HS-27A (cell line): ENCODE measurements at regions not wholly inside any gene's neighbourhood (a gene's known extent, or its start where the extent isn't known, plus 50 kb on each side); places are given as distances from the start of the nearest gene placed in this dataset.
"Not testable (repeated sequence)": the region's sequence is repeated elsewhere in the genome, so short reads cannot be mapped to it uniquely, and the experiment has no call there.

Source experiments
- DNase-seq: peaks from one replicate; pipeline ENCODE4 v3.0.0-alpha.2; 2012; ENCODE audit warnings: low read depth, missing footprints

DNA sequence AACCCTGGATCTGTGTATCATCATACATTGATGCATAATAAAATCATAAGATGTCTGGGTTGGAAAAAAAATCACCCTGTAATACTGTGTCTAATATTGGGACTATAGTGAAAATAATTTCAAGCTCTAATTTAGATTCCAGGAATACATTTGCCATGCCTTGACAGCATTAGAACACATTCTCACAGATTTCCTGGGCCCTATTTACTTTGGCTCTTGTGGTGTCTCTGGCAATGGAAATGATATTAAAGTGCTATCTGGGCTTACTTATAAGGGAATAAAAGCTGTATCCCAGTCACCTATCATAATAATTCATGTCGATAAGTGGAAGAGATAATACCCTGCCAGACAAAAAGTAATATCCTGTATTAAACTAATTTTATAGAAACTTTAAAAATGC lies 472.0 kb downstream of the ZPLD1 start:
- no peak for DNase-seq

DNA sequence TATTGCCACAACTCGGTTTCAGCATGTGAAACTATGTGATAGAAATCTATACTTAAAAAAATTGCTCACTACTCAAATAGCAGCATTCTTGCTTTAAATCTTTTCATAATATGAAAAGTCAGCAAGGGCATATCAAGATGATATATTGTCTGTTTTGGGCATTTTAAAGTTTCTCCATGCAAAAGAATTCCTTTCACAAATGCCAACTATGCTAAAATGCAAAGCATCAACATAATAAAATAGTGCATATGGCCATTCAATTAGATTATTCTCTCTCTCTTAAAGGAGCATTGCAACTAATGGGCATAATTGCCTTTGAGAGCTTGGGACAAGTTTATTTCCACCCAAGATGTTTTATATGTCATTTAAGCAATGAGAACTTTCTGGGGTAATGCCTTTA lies 475.1 kb downstream of the ZPLD1 start:
- no peak for DNase-seq

DNA sequence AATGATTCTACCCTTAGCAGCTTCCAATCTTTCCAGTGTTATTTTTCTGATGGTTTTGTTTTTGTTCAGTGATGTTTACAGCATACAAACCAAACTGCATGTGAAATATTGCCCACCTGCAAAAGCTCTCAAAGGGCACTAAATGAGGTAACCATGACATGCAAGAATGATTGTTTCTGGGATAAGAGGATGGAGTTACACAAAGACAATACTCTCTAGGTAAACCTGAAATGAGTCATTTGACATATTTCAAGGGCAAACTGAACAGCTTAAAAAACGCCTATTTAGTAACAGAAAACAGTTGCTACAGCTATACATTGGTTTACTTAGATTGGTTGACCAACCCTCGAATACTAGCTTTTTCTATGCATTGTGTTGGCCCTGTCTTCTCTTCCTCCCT lies 481.7 kb downstream of the ZPLD1 start:
- DNase-seq: no peak

- no peak for DNase-seq
Observed at GRCh38 chr3:102926618-102927017, 491.8 kb downstream of the ZPLD1 start.

DNA sequence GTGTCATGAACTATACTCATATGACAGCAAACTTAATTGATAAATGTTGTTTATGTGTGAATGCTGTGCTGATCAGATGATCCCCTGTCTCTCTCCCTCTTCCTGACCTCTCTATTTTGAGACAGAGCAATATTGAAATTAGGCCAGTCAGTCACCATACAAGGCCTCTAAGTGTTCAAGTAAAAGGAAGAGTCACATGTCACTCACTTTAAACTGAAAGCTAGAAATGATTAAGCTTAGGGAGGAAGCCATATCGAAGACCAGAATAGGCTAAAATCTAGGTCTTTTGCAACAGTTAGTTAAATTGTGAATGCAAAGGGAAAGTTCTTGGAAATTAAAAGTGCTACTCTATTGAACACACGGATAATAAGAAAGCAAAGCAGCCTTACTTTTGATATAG lies 498.6 kb downstream of the ZPLD1 start:
- DNase-seq: no peak

DNA sequence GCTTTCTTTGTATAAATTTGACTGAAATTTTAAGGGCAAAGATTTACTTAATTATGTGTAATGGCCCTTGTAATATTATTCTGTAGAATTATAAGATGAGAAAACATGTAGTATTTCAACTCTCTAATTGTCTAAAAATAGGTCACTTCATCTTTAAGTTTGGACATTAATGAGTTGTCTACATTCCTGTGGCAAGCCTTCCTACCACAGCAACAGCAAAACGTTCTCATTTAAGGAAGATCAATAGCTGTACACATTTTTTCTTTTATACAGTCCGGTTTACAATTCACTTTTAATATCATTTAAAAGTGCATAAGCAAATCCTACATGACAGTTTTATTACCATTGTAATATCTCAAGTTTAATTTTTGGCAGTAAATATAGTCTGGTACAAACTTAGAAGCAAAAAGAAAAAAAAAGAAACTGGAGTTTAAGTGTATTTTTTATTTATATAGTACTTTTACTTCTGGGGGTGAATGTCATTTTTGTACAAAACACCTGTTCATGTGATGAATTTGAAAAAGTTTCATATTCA lies 501.8 kb downstream of the ZPLD1 start:
- DNase-seq: no peak

GRCh38 chr3:102941786-102942185 lies 507.0 kb downstream of the ZPLD1 start:
- DNase-seq: no peak

DNA sequence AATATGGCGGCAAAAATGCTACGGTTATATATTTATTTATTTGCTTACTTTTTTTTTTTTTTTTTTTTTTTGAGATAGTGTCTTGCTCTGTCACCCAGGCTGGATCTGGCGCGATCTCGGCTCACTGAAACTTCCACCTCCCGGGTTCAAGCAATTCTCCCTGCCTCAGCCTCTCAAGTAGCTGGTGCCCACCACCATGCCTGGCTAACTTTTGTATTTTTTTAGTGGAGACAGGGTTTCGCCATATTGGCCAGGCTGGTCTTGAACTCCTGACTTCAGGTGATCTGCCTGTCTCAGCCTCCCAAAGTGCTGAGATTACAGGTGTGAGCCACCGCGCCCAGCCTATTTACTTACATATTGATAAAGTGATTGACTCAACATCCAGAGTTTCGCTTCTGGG lies 511.6 kb downstream of the ZPLD1 start:
- DNase-seq: not testable (repeated sequence)

DNA sequence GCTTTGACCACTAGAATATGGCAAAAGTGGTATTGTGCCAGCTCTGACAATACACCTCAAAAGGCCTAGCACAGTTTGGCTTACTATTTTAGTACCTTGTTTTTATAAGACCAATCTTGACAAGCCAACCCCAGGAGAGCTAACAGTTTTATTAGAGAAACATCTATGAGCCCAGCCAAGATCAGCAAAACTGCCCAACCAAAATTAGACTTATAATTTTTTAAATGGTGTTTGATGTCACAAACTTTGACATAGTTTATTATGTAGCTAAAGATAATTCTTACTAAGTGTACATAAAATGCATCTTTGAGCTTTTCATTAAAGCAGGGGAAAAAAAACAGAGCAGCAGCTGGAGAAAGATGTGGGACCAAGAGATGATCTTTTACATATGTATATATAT lies 537.5 kb downstream of the ZPLD1 start:
- DNase-seq: no peak

GRCh38 chr3:102974333-102974732 lies 539.5 kb downstream of the ZPLD1 start:
- no peak for DNase-seq

DNA sequence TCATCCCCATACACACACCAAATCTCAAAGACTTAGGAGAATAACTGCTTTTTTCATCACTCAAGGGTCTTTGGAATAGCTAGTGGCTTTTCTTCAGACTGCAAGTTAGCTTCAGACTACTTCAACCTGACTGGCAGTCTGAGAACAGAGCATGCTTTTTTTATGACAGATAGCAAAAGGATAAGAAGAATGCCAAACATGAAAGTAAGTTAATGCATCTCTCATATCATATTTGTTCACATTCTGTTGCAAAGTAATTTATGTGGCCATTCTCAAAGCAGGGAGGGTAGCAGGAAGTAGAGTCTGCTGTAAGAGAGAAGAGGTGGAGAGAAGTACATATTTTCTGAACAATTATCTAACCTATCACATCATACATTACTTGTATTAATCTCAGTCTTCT lies 544.4 kb downstream of the ZPLD1 start:
- no peak for DNase-seq

DNA sequence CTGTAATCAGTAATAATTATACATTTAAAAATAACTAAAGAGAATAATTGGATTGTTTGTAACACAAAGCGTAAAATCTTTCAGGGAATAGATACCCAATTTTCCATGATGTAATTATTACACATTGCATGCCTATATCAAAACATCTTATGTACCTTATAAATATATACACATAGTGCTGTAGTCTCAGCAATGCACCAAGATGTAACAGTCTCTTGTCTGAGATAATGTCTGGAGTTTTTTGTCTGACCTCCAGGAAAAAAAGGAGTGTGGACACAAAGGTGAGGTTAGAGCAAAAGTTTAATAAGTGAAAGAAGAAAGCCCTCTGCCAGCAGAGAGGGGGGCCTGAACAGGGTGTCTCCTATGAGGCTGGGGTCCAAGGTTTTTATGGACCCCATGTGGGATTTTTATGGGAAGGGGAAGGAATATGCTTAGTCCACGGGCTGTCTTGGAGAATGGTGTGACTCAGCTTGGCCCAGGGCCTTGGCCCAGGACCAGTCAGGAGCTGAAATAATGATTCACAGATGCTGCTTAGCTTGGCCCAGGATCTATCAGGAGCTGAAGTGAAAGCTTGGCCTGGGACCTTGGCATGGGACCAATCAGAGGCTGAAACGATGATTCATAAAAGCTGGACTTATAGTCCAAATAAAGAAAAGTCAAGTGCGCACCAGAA lies 545.0 kb downstream of the ZPLD1 start:
- peak; percentile 26 for DNase-seq

GRCh38 chr3:102980355-102980696 lies 545.5 kb downstream of the ZPLD1 start:
- no peak for DNase-seq

- no peak for DNase-seq
Observed at GRCh38 chr3:103002425-103003176, 567.8 kb downstream of the ZPLD1 start.

DNA sequence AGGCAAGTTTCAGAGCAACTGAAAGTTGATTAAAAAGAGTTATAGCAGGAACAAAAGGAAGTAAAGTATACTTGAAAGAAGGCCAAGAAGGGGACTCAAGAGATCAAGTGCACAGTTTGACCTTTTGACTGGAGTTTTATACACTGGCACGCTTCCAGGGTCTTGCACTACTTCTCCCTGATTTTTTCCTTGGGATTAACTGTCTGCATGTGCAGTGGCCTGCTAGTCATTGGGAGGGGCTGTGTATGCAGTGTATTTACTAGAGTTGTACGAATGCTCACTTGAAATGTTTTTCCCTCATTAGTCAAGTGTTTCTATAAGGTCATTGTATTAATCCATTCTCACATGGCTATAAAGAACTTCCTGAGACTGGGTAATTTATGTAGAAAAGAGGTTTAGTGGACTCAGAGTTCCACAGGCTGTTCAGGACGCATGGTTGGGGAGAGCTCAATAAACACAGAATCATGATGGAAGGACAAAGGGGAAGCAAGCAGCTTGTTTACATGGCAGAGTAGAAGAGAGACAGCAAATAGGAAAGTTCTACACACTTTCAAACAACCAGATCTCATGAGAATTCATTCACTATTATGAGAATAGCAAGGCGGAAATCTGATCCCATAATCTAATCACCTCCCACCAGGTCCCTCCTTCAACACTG lies 571.8 kb downstream of the ZPLD1 start:
- no peak for DNase-seq

- no peak for DNase-seq
Observed at GRCh38 chr3:103009609-103010008, 574.8 kb downstream of the ZPLD1 start.

DNA sequence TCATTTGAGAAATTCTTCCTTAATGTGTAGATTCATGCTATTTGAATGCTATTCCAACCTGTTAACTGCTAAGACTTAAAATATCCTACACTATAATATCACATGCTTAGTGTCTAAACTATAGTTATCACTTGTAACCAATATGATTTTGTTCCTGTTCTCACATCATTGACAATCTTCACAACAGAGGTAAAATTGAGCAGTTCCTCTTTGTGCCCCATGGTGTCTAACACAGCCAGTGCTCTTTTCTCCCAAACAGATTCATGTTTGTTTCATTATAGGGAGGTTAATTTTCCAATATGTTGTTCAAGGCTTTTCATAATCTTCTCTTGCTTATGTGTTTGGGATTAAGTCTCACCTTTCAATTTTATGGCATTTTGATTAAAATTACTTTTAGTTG lies 591.1 kb downstream of the ZPLD1 start:
- no peak for DNase-seq

- DNase-seq: no peak
Observed at GRCh38 chr3:103033841-103034240, 599.0 kb downstream of the ZPLD1 start.

DNA sequence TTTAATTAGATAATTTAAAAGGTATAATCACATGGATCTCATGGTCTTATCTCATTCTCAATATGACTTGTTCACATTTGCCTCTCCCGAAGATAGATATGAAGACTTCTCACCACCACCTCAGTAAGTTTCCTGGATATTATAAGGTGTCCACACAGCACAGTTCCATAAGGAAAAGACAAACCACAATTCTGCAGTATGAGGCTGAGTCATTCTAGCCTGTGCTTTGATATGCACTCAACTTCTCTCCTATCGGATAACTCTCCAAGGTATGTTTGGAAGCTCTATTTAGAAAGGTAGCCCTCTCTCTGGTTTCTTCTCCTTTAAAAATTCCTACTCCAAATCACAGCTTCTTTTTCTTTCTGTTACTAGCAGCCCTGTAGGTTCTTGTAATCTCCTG lies 612.8 kb downstream of the ZPLD1 start:
- no peak for DNase-seq

DNA sequence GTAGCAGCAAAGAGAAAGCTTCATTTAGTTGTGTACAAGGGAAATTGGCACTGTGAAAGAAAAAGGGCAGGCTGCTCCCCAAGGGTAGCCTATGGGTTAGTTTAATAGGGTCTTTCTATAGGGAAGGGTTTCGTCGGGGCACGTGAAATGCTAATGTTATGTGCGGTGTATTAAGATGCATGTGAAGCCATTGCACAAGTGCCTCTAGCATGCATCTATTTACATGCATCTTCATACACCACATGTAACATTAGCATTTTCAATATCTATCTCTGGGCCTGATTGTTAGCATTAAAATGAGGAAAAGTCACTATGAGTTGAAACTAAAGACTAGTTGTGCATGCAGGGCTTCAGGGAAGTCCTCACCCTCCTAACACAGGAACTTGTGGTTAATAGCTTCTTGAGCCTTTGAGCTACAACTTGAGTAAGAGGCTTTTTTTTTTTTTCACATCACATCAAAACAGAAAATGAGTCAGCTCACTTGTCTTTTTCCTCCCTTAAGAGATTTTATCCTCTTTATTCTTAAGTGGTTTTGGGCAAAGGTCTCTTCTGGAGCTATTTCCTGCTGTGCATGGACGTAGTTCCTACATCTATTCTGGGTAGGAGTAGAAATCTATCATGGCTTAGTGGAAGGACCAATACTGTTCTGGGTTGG lies 613.4 kb downstream of the ZPLD1 start:
- no peak for DNase-seq

- no peak for DNase-seq
Observed at GRCh38 chr3:103052236-103052830, 617.5 kb downstream of the ZPLD1 start.

DNA sequence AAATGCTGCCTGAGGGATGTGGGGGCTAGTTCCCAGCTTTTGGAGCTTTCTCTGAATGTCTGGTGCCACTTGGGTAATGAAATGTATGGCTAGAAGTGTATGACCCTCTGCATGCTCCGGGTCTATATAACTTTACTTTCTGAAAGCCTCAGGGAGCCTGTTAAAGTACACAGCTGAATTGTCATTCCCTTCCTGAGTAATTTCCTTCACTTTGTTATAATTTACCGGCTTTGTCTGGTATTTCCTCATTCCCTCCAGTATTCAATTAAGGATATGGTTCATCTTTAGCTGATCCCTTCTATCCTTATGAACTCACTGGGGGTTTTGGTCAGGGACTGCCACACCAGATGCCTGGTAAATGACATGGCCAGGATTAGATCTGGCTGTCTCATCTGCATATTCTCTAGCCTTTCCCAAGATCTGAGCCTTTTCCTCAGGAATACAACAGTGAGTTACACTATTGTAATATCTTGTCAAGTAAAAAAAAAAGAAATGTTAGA lies 620.3 kb downstream of the ZPLD1 start:
- no peak for DNase-seq
